Astrocyte of the cerebellum (primary cell): ENCODE measurements at regions not wholly inside any gene's neighbourhood (a gene's known extent, or its start where the extent isn't known, plus 50 kb on each side); places are given as distances from the start of the nearest gene placed in this dataset.
"Not testable (repeated sequence)": the region's sequence is repeated elsewhere in the genome, so short reads cannot be mapped to it uniquely, and the experiment has no call there.

Experiments used
- DNase-seq: peaks from one replicate; pipeline ENCODE4 v3.0.0-alpha.2; 2011; ENCODE audit warnings: low read depth
- H3K4me3 ChIP-seq: 2 replicates; pipeline ENCODE4 v1.5.1; 2011; ENCODE audit warnings: mild to moderate bottlenecking, low read depth, low read length, moderate library complexity
- in situ Hi-C: cut with HindIII; loops from 2 replicates; pipeline ENCODE4 v1.10.0; 2017; ENCODE audit warnings: low sequenced_read_pairs
- TF ChIP-seq, protein P1 (sequence below): IDR thresholded peaks from 2 replicates; pipeline ENCODE4 v1.5.1; 2012; ENCODE audit warnings: low read length, low read depth, moderate library complexity, mild to moderate bottlenecking; ENCODE audit errors: missing control alignments

DNA sequence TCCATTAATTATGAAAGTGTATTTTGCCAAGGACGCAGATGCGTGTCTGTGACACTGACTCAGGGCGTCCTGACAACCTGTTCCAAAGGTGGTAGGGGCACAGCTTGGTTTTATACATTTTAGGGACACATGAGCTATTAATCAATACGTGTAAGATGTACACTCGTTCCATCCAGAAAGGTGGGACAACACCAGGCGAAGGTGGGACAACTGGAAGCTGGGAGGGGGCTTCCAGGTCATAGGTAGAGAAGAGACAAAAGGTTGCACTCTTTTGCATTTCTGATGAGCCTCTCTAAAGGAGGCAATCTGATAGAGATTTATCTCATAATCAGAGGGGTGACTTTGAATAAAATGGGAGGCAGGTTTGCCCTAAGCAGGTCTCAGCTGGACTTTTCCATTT, 82.7 kb upstream of the ZNF746 start:
- in situ Hi-C loops: no loop called here

DNA sequence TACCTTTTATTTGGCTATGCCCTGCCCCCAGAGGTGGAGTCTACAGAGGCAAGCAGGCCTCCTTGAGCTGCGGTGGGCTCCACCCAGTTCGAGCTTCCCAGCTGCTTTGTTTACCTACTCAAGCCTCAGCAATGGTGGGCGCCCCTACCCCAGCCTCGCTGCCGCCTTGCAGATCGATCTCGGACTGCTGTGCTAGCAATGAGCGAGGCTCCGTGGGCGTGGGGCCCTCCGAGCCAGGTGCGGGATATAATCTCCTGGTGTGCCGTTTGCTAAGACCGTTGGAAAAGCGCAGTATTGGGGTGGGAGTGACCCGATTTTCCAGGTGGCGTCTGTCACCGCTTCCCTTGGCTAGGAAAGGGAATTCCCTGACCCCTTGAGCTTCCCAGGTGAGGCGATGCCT, 81.8 kb upstream of the ZNF746 start:
- in situ Hi-C loops, DNase-seq, H3K4me3 ChIP-seq: not testable (repeated sequence)

More for the DNA sequence above, 82.7 kb upstream of the ZNF746 start:
- H3K4me3 ChIP-seq: no peak overlapping the region
- DNase-seq: no peak
- TF ChIP-seq, protein P1, sequence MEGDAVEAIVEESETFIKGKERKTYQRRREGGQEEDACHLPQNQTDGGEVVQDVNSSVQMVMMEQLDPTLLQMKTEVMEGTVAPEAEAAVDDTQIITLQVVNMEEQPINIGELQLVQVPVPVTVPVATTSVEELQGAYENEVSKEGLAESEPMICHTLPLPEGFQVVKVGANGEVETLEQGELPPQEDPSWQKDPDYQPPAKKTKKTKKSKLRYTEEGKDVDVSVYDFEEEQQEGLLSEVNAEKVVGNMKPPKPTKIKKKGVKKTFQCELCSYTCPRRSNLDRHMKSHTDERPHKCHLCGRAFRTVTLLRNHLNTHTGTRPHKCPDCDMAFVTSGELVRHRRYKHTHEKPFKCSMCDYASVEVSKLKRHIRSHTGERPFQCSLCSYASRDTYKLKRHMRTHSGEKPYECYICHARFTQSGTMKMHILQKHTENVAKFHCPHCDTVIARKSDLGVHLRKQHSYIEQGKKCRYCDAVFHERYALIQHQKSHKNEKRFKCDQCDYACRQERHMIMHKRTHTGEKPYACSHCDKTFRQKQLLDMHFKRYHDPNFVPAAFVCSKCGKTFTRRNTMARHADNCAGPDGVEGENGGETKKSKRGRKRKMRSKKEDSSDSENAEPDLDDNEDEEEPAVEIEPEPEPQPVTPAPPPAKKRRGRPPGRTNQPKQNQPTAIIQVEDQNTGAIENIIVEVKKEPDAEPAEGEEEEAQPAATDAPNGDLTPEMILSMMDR: no peak

DNA sequence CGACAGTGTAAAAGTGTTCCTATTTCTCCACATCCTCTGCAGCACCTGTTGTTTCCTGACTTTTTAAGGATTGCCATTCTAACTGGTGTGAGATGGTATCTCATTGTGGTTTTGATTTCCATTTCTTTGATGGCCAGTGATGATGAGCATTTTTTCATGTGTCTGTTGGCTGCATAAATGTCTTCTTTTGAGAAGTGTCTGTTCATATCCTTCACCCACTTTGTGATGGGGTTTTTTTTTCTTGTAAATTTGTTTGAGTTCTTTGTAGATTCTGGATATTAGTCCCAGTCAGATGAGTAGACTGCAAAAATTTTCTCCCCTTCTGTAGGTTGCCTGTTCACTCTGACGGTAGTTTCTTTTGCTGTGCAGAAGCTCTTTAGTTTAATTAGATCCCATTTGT, 76.8 kb upstream of the ZNF746 start:
- in situ Hi-C loops: not testable (repeated sequence)

DNA sequence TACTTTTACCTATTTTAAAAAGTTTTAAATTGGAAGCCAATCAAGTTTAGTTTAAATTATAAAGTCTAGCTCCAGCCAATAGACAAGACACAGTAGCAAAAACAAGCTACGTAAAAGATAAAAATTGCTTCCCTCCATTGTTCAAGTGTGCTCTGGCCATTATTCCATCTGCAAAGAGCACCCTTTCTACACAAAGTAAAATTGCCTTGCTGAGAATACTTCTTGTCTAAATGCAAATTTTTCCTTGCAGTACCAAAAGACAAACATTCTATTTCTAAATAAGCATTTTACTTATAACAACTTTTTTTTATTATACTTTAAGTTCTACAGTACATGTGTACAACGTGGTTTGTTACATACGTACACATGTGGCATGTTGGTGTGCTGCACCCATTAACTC, 75.9 kb upstream of the ZNF746 start:
- DNase-seq: no peak
- TF ChIP-seq, protein P1: no peak
- in situ Hi-C loops: no loop called here

More for the DNA sequence above, 76.8 kb upstream of the ZNF746 start:
- not testable (repeated sequence) for DNase-seq, H3K4me3 ChIP-seq

DNA sequence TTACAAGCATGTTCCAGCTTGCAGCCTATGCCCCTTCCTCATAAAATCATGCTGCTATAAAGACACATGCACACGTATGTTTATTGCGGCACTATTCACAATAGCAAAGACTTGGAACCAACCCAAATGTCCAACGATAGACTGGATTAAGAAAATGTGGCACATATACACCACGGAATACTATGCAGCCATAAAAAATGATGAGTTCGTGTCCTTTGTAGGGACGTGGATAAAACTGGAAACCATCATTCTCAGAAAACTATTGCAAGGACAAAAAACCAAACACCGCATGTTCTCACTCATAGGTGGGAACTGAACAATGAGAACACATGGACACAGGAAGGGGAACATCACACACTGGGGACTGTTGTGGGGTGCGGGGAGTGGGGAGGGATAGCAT, 75.3 kb upstream of the ZNF746 start:
- in situ Hi-C loops, DNase-seq, H3K4me3 ChIP-seq: not testable (repeated sequence)

More for the DNA sequence above, 75.9 kb upstream of the ZNF746 start:
- no peak overlapping the region for H3K4me3 ChIP-seq

DNA sequence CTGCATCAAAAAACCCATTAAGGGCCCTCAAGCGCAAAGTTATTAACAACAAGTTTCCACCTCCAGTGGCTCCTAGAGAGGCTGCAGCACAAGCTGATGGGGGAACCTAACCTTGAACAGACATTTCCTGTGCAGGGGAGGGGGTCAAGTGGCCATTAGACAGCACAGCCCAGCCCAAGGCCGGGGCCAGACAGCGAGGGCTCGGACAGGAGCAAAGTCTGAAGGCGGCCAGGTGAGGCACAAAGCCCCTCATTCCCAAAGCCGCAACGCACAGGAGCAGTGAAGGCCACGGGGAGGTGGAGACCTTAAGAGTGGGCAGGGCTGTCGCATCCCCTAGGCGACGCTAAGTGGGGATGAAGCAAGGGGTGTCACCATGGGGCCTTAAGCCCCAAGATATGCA, 73.2 kb upstream of the ZNF746 start:
- DNase-seq: no peak
- H3K4me3 ChIP-seq: no peak overlapping the region
- in situ Hi-C loops: no loop called here
- TF ChIP-seq, protein P1: no peak

DNA sequence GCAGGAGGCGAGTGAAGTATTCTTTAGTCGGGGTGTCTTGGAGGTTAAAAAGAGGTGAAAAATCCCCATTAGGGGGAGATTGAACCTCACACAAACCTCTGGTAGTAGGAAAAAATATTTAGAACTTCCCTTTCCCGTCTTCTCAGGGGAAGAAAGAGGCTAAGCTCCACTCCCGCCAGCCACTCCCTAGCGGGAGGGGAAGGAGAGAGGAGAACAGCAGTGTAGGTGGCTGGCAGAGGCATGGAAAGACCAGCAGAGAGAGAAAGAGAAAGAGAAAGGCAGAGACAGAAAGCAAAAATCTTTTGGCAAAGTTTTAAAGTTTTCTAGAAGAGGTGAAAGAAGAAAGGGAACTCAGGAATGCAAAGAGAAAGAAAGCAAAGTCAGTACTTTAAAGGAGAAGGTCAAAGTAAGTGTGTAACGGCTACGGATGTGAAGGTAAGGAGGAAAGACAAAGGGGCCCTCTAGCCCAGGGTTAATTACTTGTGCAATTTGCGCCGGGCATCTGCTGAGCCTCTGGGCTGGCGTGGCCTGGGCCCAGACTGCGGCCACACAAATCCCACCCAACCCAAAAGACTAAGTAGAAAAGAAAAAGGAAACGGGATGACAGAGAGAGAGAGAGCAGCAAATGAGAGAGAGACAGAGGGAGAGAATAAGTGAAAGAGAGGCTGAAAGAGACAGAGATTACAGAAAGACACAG, 72.3 kb upstream of the ZNF746 start:
- TF ChIP-seq, protein P1: no peak
- DNase-seq: no peak
- no peak overlapping the region for H3K4me3 ChIP-seq
- in situ Hi-C loops: no loop called here

DNA sequence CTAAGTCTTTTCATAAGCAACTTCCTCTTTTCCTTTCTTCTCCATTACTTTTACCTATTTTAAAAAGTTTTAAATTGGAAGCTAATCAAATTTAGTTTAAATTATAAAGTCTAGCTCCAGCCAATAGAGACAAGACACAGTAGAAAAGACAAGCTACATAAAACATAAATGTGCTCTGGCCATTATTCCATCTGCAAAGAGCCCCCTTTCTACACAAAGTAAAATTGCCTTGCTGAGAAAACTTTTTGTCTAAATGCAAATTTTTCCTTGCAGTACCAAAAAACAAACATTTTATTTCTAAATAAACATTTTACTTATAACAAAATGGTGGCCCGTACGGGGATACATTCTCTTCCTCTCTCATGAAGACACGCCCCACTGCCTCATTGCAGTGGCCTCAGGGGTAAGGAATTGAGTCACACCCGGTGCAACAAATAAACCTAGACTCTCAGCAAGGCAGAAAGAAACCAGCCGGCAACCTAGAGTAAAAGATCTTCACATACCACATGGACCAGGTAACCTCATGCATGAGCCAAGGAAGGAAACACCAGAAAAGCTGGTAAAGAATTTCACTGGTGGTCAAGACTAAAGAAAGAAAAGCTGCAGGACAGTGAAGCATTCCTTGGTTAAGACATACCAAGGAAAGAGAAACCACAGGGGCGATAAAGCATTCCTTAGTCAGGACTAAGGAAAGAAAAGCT, 71.6 kb upstream of the ZNF746 start:
- in situ Hi-C loops: no loop called here
- TF ChIP-seq, protein P1: no peak
- peak; percentile 61 for DNase-seq
- H3K4me3 ChIP-seq: no peak overlapping the region
